HCT116 (cell line): ENCODE measurements at regions not wholly inside any gene's neighbourhood (a gene's known extent, or its start where the extent isn't known, plus 50 kb on each side); places are given as distances from the start of the nearest gene placed in this dataset.

Source experiments
- ATAC-seq: fragments of 200-7000 bp; cut with Tn5 transposase; 2 replicates; pipeline ENCODE4 v1.9.1; 2020; ENCODE audit warnings: mild to moderate bottlenecking, moderate library complexity
- BruUV-seq: library from RNA; stranded (reverse); fragments of 400-500 nt; replicated peaks from 2 replicates; lab custom pipeline; 2021; lab: Mats Ljungman, UMichigan
- CTCF ChIA-PET: fragments of 300-600 bp; sonication (Branson Sonifier 250); formaldehyde crosslinking; loops from one replicate; lab custom pipeline; 2021; ENCODE audit warnings: antibody characterized with exemption; lab: Charles Lee
- POLR2A ChIA-PET: fragments of 300-600, 350-600 bp; sonication (Branson Sonifier 250); formaldehyde crosslinking; loops from one replicate; lab custom pipeline; 2021; ENCODE audit warnings: antibody characterized with exemption; lab: Charles Lee
- RAD21 ChIA-PET, 2 experiments: fragments of 300-600 bp; sonication (Branson Sonifier 250); formaldehyde crosslinking; loops; one replicate each; lab custom pipeline; 2023; ENCODE audit warnings: low total read pairs in 2 of 2; ENCODE audit not compliant: uncharacterized antibody in 2 of 2, unreplicated experiment in 2 of 2, low non-redundant PET in 1 of 2; lab: Charles Lee
- DNase-seq: peaks from one replicate; pipeline ENCODE4 v3.0.0-alpha.2; 2010; ENCODE audit warnings: low read depth, low spot score
- H2AFZ ChIP-seq: fragments of 200-600 bp; shearing (Covaris generic), sonication (generic); 2 replicates; pipeline ENCODE4 v1.6.1; 2017; ENCODE audit warnings: low read depth, mixed run types, mixed read lengths, antibody characterized with exemption, low read length; ENCODE audit not compliant: poor library complexity, severe bottlenecking
- H3K27ac ChIP-seq: 2 replicates; pipeline ENCODE4 v1.5.1; 2012; ENCODE audit warnings: low read depth, low read length
- H3K27me3 ChIP-seq: fragments of 200-600 bp; sonication (generic); 2 replicates; pipeline ENCODE4 v1.6.1; 2016; ENCODE audit warnings: mixed run types, low read length, mixed read lengths; ENCODE audit not compliant: insufficient read depth
- H3K36me3 ChIP-seq, 2 experiments: fragments of 200-500 bp in 1 of 2; fragments of 200-600 bp in 1 of 2; sonication (Bioruptor generic) in 1 of 2; sonication (generic) in 1 of 2; 2 replicates each; pipeline versions ENCODE4 v1.5.1 to v1.6.1; 2014 to 2016; ENCODE audit warnings: low read length in 2 of 2, inconsistent platforms in 1 of 2, mixed read lengths in 1 of 2, mixed run types in 1 of 2; ENCODE audit not compliant: insufficient read depth in 2 of 2, control insufficient read depth in 1 of 2
- H3K4me1 ChIP-seq, 2 experiments: fragments of 200-600 bp in 1 of 2; sonication (generic) in 1 of 2; 2 replicates each; pipeline versions ENCODE4 v1.5.1 to v1.6.1; 2012 to 2017; ENCODE audit warnings: low read length in 2 of 2, inconsistent platforms in 1 of 2, mild to moderate bottlenecking in 1 of 2, mixed read lengths in 1 of 2, mixed run types in 1 of 2, moderate library complexity in 1 of 2; ENCODE audit not compliant: insufficient read depth in 2 of 2, control insufficient read depth in 1 of 2
- H3K4me2 ChIP-seq: fragments of 200-600 bp; sonication (generic); 2 replicates; pipeline ENCODE4 v1.6.1; 2017; ENCODE audit warnings: mixed run types, low read length, mixed read lengths
- H3K4me3 ChIP-seq, 2 experiments: fragments of 200-600 bp in 1 of 2; sonication (generic) in 1 of 2; replicated peaks in 1 of 2; 2 replicates each; pipeline ENCODE4 v1.5.1; 2011 to 2016; ENCODE audit warnings: low read length in 2 of 2, control low read depth in 1 of 2, low read depth in 1 of 2, mild to moderate bottlenecking in 1 of 2, mixed read lengths in 1 of 2, mixed run types in 1 of 2
- H3K79me2 ChIP-seq: fragments of 200-600 bp; sonication (generic); 2 replicates; pipeline ENCODE4 v1.6.1; 2017; ENCODE audit warnings: mild to moderate bottlenecking, mixed run types, low read length, moderate library complexity, mixed read lengths; ENCODE audit not compliant: insufficient read depth
- H3K9ac ChIP-seq: fragments of 200-600 bp; sonication (generic); 2 replicates; pipeline ENCODE4 v1.6.1; 2016; ENCODE audit warnings: low read length, mixed read lengths
- H3K9me2 ChIP-seq: fragments of 200-600 bp; sonication (generic), shearing (Covaris generic); 2 replicates; pipeline ENCODE4 v1.6.1; 2017; ENCODE audit warnings: mixed run types, mild to moderate bottlenecking, moderate library complexity; ENCODE audit not compliant: insufficient read depth
- H3K9me3 ChIP-seq, 2 experiments: fragments of 200-500 bp in 1 of 2; fragments of 200-600 bp in 1 of 2; sonication (Bioruptor generic) in 1 of 2; sonication (generic) in 1 of 2; 2 replicates each; pipeline ENCODE4 v1.6.1; 2014 to 2017; ENCODE audit warnings: low read length in 2 of 2, mixed read lengths in 2 of 2, inconsistent platforms in 1 of 2, low read depth in 1 of 2, mild to moderate bottlenecking in 1 of 2, mixed run types in 1 of 2, moderate library complexity in 1 of 2; ENCODE audit not compliant: control insufficient read depth in 1 of 2, insufficient read depth in 1 of 2
- H4K20me1 ChIP-seq: fragments of 200-600 bp; sonication (generic), shearing (Covaris generic); 2 replicates; pipeline ENCODE4 v1.6.1; 2017; ENCODE audit warnings: mixed run types, mild to moderate bottlenecking, moderate library complexity; ENCODE audit not compliant: insufficient read depth
- CBX3 ChIP-seq: IDR thresholded peaks from 2 replicates; pipeline ENCODE4 v1.6.1; 2012; ENCODE audit warnings: low read depth
- CEBPB ChIP-seq: IDR thresholded peaks from 2 replicates; pipeline ENCODE4 v1.6.1; 2012; ENCODE audit warnings: low read depth
- CTCF ChIP-seq, 3 experiments: fragments of 200-600 bp in 1 of 3; sonication (generic) in 1 of 3; IDR thresholded peaks in 2 of 3; conservative IDR thresholded peaks in 1 of 3; 2 replicates each; pipeline ENCODE4 v1.5.1; 2012 to 2017; ENCODE audit warnings: low read depth in 2 of 3, low read length in 2 of 3, antibody characterized with exemption in 1 of 3, borderline replicate concordance in 1 of 3, control low read depth in 1 of 3, mild to moderate bottlenecking in 1 of 3, mixed read lengths in 1 of 3, mixed run types in 1 of 3, moderate library complexity in 1 of 3; ENCODE audit not compliant: insufficient read depth in 1 of 3
- EGR1 ChIP-seq: IDR thresholded peaks from 2 replicates; pipeline ENCODE4 v1.6.1; 2012; ENCODE audit warnings: low read depth
- ELF1 ChIP-seq: IDR thresholded peaks from 2 replicates; pipeline ENCODE4 v1.6.1; 2012; ENCODE audit warnings: low read depth, borderline replicate concordance
- EZH2 ChIP-seq: fragments of 200-600 bp; sonication (generic); IDR thresholded peaks from 2 replicates; pipeline ENCODE4 v1.6.1; 2017; ENCODE audit warnings: antibody characterized with exemption, mixed run types
- EZH2phosphoT487 ChIP-seq: fragments of 200-600 bp; IDR thresholded peaks from 2 replicates; pipeline ENCODE4 v1.6.1; 2018; ENCODE audit warnings: antibody characterized with exemption, borderline replicate concordance
- FOSL1 ChIP-seq: IDR thresholded peaks from 2 replicates; pipeline ENCODE4 v1.6.1; 2012; ENCODE audit warnings: low read depth
- POLR2A ChIP-seq: IDR thresholded peaks from 2 replicates; pipeline ENCODE4 v1.7.0; 2011; ENCODE audit warnings: borderline replicate concordance; ENCODE audit not compliant: insufficient read depth, insufficient read length; ENCODE audit errors: extremely low read depth
- POLR2AphosphoS5 ChIP-seq: IDR thresholded peaks from 2 replicates; pipeline ENCODE4 v1.6.1; 2011; ENCODE audit warnings: mild to moderate bottlenecking, low read depth, low read length, moderate library complexity
- RAD21 ChIP-seq: IDR thresholded peaks from 2 replicates; pipeline ENCODE4 v1.6.1; 2012; ENCODE audit warnings: low read depth, mild to moderate bottlenecking
- SP1 ChIP-seq: IDR thresholded peaks from 2 replicates; pipeline ENCODE4 v1.6.1; 2012; ENCODE audit warnings: low read depth
- SRF ChIP-seq: IDR thresholded peaks from 2 replicates; pipeline ENCODE4 v1.6.1; 2012; ENCODE audit warnings: low read depth
- TCF7L2 ChIP-seq: IDR thresholded peaks from 2 replicates; pipeline ENCODE4 v1.7.0; 2011; ENCODE audit warnings: borderline replicate concordance, inconsistent platforms; ENCODE audit not compliant: insufficient read depth, insufficient read length; ENCODE audit errors: extremely low read depth
- YY1 ChIP-seq: IDR thresholded peaks from 2 replicates; pipeline ENCODE4 v1.6.1; 2011; ENCODE audit warnings: low read length, low read depth, moderate library complexity, mild to moderate bottlenecking; ENCODE audit not compliant: insufficient replicate concordance; ENCODE audit errors: extremely low read depth
- ZBTB33 ChIP-seq: IDR thresholded peaks from 2 replicates; pipeline ENCODE4 v1.6.1; 2011; ENCODE audit warnings: mild to moderate bottlenecking, low read length, moderate library complexity; ENCODE audit not compliant: insufficient replicate concordance; ENCODE audit errors: extremely low read depth
- ZFX ChIP-seq: fragments of 450-650 bp; IDR thresholded peaks from 2 replicates; pipeline ENCODE4 v1.6.1; 2017
- ZNF274 ChIP-seq: fragments of 200-500 bp; sonication (Bioruptor generic); IDR thresholded peaks from 2 replicates; pipeline ENCODE4 v1.6.1; 2014; ENCODE audit warnings: mild to moderate bottlenecking, low read depth, low read length, inconsistent platforms
- intact Hi-C: fragments of 100-400 bp; cut with micrococcal nuclease; formaldehyde crosslinking; loops from 2 replicates; pipeline ENCODE4 v1.10.0; 2022
- TF ChIP-seq, protein P1 (sequence below): IDR thresholded peaks from 2 replicates; pipeline ENCODE4 v1.6.1; 2012
- TF ChIP-seq, protein P2 (sequence below): IDR thresholded peaks from 2 replicates; pipeline ENCODE4 v1.6.1; 2012; ENCODE audit warnings: low read depth

GRCh38 chr5:112616812-112617547 lies 120.7 kb upstream of the APC start:
- no peak for DNase-seq
- ChIA-PET POLR2A (no interaction called here), RAD21 (no interaction called here)
- intact Hi-C loops, result no loop called here
- no peak overlapping the region for H3K4me2 ChIP-seq
- H3K27me3 ChIP-seq, result no peaks in the 10 kb centered on the region
- H3K36me3 ChIP-seq, result no peaks in the 10 kb centered on the region
- no peaks in the 10 kb centered on the region for H3K9me3 ChIP-seq
- no peaks in the 10 kb centered on the region for H4K20me1 ChIP-seq
- no peaks in the 10 kb centered on the region for H3K79me2 ChIP-seq
- H3K27ac ChIP-seq, result no peak overlapping the region
- no peak overlapping the region for H2AFZ ChIP-seq
- no TSS peak for BruUV-seq
- H3K4me3 ChIP-seq, result no peak overlapping the region
- no peak for TF ChIP-seq RAD21
- no peak for TF ChIP-seq FOSL1
- no peak for TF ChIP-seq TCF7L2
- TF ChIP-seq ZFX, result no peak
- TF ChIP-seq EGR1, result no peak
- no peak for TF ChIP-seq ELF1
- no peak for TF ChIP-seq SP1
- TF ChIP-seq EZH2phosphoT487, result no peak
- no peak for TF ChIP-seq ZBTB33
- no peak for TF ChIP-seq SRF
- TF ChIP-seq, protein P1, sequence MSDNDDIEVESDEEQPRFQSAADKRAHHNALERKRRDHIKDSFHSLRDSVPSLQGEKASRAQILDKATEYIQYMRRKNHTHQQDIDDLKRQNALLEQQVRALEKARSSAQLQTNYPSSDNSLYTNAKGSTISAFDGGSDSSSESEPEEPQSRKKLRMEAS, result no peak
- TF ChIP-seq YY1, result no peak
- TF ChIP-seq CEBPB, result no peak
- no peak for TF ChIP-seq EZH2
- no peak for TF ChIP-seq POLR2AphosphoS5
- TF ChIP-seq, protein P2, sequence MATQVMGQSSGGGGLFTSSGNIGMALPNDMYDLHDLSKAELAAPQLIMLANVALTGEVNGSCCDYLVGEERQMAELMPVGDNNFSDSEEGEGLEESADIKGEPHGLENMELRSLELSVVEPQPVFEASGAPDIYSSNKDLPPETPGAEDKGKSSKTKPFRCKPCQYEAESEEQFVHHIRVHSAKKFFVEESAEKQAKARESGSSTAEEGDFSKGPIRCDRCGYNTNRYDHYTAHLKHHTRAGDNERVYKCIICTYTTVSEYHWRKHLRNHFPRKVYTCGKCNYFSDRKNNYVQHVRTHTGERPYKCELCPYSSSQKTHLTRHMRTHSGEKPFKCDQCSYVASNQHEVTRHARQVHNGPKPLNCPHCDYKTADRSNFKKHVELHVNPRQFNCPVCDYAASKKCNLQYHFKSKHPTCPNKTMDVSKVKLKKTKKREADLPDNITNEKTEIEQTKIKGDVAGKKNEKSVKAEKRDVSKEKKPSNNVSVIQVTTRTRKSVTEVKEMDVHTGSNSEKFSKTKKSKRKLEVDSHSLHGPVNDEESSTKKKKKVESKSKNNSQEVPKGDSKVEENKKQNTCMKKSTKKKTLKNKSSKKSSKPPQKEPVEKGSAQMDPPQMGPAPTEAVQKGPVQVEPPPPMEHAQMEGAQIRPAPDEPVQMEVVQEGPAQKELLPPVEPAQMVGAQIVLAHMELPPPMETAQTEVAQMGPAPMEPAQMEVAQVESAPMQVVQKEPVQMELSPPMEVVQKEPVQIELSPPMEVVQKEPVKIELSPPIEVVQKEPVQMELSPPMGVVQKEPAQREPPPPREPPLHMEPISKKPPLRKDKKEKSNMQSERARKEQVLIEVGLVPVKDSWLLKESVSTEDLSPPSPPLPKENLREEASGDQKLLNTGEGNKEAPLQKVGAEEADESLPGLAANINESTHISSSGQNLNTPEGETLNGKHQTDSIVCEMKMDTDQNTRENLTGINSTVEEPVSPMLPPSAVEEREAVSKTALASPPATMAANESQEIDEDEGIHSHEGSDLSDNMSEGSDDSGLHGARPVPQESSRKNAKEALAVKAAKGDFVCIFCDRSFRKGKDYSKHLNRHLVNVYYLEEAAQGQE, result no peak
- no peak for TF ChIP-seq CBX3
- TF ChIP-seq ZNF274, result no peak
- TF ChIP-seq POLR2A, result no peak
- no peak for TF ChIP-seq CTCF (IDR thresholded peaks at IDR 0.05 in 2 of 3, conservative IDR thresholded peaks at IDR 0.05 in 1 of 3; ENCODE audit: borderline replicate concordance in 1 of 3, insufficient read depth in 1 of 3, low read depth in 2 of 3, low read length in 2 of 3)
- TF ChIP-seq, all 23 proteins: peak for 0
- no peak for ATAC-seq
- CTCF ChIA-PET, result no interaction called here
- no peaks in the 10 kb centered on the region for H3K9me2 ChIP-seq
- H3K9ac ChIP-seq, result no peak overlapping the region
- no peaks in the 10 kb centered on the region for H3K4me1 ChIP-seq
